BE2C (cell line): ENCODE measurements at regions not wholly inside any gene's neighbourhood (a gene's known extent, or its start where the extent isn't known, plus 50 kb on each side); places are given as distances from the start of the nearest gene placed in this dataset.
"Not testable (repeated sequence)": the region's sequence is repeated elsewhere in the genome, so short reads cannot be mapped to it uniquely, and the experiment has no call there.

Experiments
- DNase-seq: peaks from one replicate; pipeline ENCODE4 v3.0.0-alpha.2; 2020
- H3K27me3 ChIP-seq: fragments of 250-450 bp; sonication (Bioruptor Pico); 2 replicates; pipeline ENCODE4 v1.5.1; 2020; ENCODE audit warnings: mild to moderate bottlenecking
- H3K36me3 ChIP-seq: fragments of 250-450 bp; sonication (Bioruptor Pico); 2 replicates; pipeline ENCODE4 v1.5.1; 2020; ENCODE audit warnings: mild to moderate bottlenecking
- H3K4me1 ChIP-seq: fragments of 250-450 bp; sonication (Bioruptor Pico); 2 replicates; pipeline ENCODE4 v1.5.1; 2020
- H3K4me3 ChIP-seq: 2 replicates; pipeline ENCODE4 v1.5.1; 2011; ENCODE audit warnings: low read depth, low read length
- H3K9me3 ChIP-seq: fragments of 250-450 bp; sonication (Bioruptor Pico); 2 replicates; pipeline ENCODE4 v1.5.1; 2020
- CTCF ChIP-seq: IDR thresholded peaks from 2 replicates; pipeline ENCODE4 v1.5.1; 2012; ENCODE audit warnings: mild to moderate bottlenecking, low read depth, low read length

- TF ChIP-seq CTCF = no peak
- DNase-seq = no peak
- Histone ChIP-seq H3K27me3 (no peaks in the 10 kb centered on the region), H3K4me1 (0 out of 2 replicates have a peak, but pooled peaks cover 2% of the 10 kb centered on the region), H3K9me3 (no peaks in the 10 kb centered on the region), H3K36me3 (no peaks in the 10 kb centered on the region), H3K4me3 (no peak overlapping the region)
These were observed 400.1 kb downstream of the LNPK start for GRCh38 chr2:175601969-175602368.

- DNase-seq = peak; percentile 71
- Histone ChIP-seq H3K27me3 (no peaks in the 10 kb centered on the region), H3K4me3 (no peak overlapping the region), H3K36me3 (no peaks in the 10 kb centered on the region), H3K4me1 (0 out of 2 replicates have a peak, but pooled peaks cover 2% of the 10 kb centered on the region), H3K9me3 (no peaks in the 10 kb centered on the region)
- TF ChIP-seq CTCF = no peak
These were observed 401.9 kb downstream of the LNPK start for GRCh38 chr2:175599966-175600831.

- Histone ChIP-seq H3K4me1 (0 out of 2 replicates have a peak, but pooled peaks cover 2% of the 10 kb centered on the region), H3K36me3 (no peaks in the 10 kb centered on the region), H3K9me3 (no peaks in the 10 kb centered on the region), H3K4me3 (no peak overlapping the region), H3K27me3 (no peaks in the 10 kb centered on the region)
- DNase-seq = no peak
- no peak for TF ChIP-seq CTCF
These were observed 404.8 kb downstream of the LNPK start for GRCh38 chr2:175597286-175597685.

GRCh38 chr2:175595139-175595538 is 406.9 kb downstream of the LNPK start:
- Histone ChIP-seq H3K4me3 (no peak overlapping the region), H3K4me1 (0 out of 2 replicates have a peak, but pooled peaks cover 2% of the 10 kb centered on the region), H3K36me3 (no peaks in the 10 kb centered on the region), H3K27me3 (no peaks in the 10 kb centered on the region), H3K9me3 (no peaks in the 10 kb centered on the region)
- TF ChIP-seq CTCF = no peak
- DNase-seq = no peak

- H3K4me1 ChIP-seq, H3K9me3 ChIP-seq, DNase-seq: not testable (repeated sequence)
These were observed 408.2 kb downstream of the LNPK start for GRCh38 chr2:175593686-175594525.

GRCh38 chr2:175588213-175588612 is 406.7 kb upstream of the ATP5MC3 start:
- H3K4me1 ChIP-seq, H3K36me3 ChIP-seq, H3K27me3 ChIP-seq, DNase-seq, H3K9me3 ChIP-seq, H3K4me3 ChIP-seq: not testable (repeated sequence)

More at GRCh38 chr2:175593686-175594525, 408.2 kb downstream of the LNPK start:
- not testable (repeated sequence) for H3K4me3 ChIP-seq, H3K36me3 ChIP-seq, H3K27me3 ChIP-seq

GRCh38 chr2:175585496-175585895 is 404.0 kb upstream of the ATP5MC3 start:
- no peak for TF ChIP-seq CTCF
- H3K4me1 ChIP-seq = no peaks in the 10 kb centered on the region
- H3K4me3 ChIP-seq = no peak overlapping the region
- H3K27me3 ChIP-seq = no peaks in the 10 kb centered on the region
- H3K36me3 ChIP-seq = no peaks in the 10 kb centered on the region
- no peaks in the 10 kb centered on the region for H3K9me3 ChIP-seq
- DNase-seq = no peak
